ENCODE measurements at regions not wholly inside any gene's neighbourhood (a gene's known extent, or its start where the extent isn't known, plus 50 kb on each side); places are given as distances from the start of the nearest gene placed in this dataset.

DNA sequence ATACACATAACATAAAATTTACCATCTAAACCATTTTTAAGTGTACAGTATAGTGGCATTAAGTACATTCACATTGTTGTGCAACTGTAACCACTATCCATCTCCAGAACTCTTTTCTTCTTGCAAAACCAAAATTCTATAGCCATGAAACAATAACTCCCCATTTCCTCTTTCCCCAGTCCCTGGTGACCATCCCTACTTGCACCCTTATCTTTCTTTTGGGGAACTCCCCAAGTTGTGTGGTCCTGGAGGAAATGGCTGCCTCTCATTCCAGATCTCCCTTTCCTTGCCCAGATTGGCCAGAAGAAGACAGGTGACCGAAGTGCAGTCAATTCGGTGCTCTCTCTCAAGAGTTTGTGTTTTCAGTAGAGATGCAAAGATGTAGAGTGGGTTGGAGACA lies 389.6 kb upstream of the C1orf87 start:
- TF ChIP-seq ZFX (IDR thresholded peaks at IDR 0.05; ENCODE audit: borderline replicate concordance) (no peak), CTCF (IDR thresholded peaks at IDR 0.05) (no peak)

GRCh38 chr1:60461925-60462595 lies 388.5 kb upstream of the C1orf87 start:
- no peak overlapping the region for H3K27ac ChIP-seq
- TF ChIP-seq ZFX (IDR thresholded peaks at IDR 0.05; ENCODE audit: borderline replicate concordance) = no peak
- no peak for TF ChIP-seq CTCF (IDR thresholded peaks at IDR 0.05)

More for the DNA sequence above, 389.6 kb upstream of the C1orf87 start:
- H3K27ac ChIP-seq = no peak overlapping the region

DNA sequence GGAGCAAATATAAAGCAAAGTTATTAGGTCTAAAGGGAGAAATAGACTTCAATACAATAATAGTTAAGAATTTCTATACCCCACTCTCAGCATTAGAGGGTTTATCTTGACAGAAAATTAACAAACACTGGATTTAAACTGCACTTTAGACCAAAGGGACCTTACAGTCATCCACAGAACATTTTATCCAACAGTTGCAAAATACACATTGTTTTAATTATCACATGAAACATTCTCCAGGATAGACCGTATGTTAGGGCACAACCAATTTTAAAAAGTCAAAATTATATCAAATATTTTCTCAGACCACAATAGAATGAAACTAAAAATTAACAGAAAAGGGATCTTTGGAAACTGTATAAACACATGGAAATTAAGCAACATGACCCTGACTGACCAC lies 384.5 kb upstream of the C1orf87 start:
- H3K27ac ChIP-seq = no peak overlapping the region
- TF ChIP-seq CTCF (IDR thresholded peaks at IDR 0.05) (no peak), ZFX (IDR thresholded peaks at IDR 0.05; ENCODE audit: borderline replicate concordance) (no peak)

GRCh38 chr1:60449876-60450275 lies 376.3 kb upstream of the C1orf87 start:
- no peak overlapping the region for H3K27ac ChIP-seq
- TF ChIP-seq CTCF (IDR thresholded peaks at IDR 0.05) = no peak
- no peak for TF ChIP-seq ZFX (IDR thresholded peaks at IDR 0.05; ENCODE audit: borderline replicate concordance)

DNA sequence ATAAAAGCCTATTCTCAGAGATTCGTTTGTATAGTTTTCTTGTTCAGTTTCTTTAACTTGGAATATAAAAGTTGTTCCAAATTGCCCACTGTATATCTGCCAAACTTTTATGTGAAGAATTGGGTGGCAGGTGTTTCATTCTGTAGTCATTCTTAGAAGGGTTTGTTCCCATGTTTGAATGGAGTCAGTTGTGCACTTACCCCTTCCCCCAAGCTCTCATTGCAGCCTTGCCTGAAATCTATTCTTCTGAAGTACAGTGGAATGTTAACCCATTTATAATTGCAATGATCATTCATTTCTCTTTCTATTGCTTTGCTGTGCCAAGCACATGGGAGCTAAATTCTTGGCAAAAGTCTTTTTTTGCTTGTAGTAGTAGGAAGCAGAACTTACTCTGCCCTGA lies 375.3 kb upstream of the C1orf87 start:
- TF ChIP-seq CTCF (IDR thresholded peaks at IDR 0.05) = no peak
- TF ChIP-seq ZFX (IDR thresholded peaks at IDR 0.05; ENCODE audit: borderline replicate concordance) = no peak
- no peak overlapping the region for H3K27ac ChIP-seq

DNA sequence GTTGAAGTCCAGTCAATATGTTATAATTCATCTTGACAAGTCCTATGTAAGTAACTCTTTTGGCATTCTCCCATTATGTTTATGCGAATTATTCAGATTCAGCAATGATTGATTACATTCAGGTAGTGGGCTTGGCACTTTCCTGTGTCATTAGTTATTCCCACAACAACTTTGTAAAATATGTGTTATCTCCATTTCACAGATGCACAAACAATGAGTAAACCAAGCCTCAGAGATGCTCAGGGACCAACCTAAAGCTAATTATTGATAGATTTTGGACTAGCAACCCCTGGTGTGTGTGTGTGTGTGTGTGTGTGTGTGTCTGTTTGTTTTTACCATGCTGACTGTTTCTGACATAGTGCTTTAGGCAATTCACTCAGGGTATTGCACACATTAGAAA lies 371.1 kb upstream of the C1orf87 start:
- TF ChIP-seq ZFX (IDR thresholded peaks at IDR 0.05; ENCODE audit: borderline replicate concordance) (no peak), CTCF (IDR thresholded peaks at IDR 0.05) (no peak)
- H3K27ac ChIP-seq = no peak overlapping the region

- no peak overlapping the region for H3K27ac ChIP-seq
- TF ChIP-seq ZFX (IDR thresholded peaks at IDR 0.05; ENCODE audit: borderline replicate concordance) = no peak
These were observed 362.6 kb upstream of the C1orf87 start for GRCh38 chr1:60436186-60436585.

GRCh38 chr1:60431593-60431992 lies 358.0 kb upstream of the C1orf87 start:
- no peak for TF ChIP-seq ZFX (IDR thresholded peaks at IDR 0.05; ENCODE audit: borderline replicate concordance)
- TF ChIP-seq CTCF (IDR thresholded peaks at IDR 0.05) = no peak
- no peak overlapping the region for H3K27ac ChIP-seq
